HL-60 (cell line): ENCODE measurements at regions not wholly inside any gene's neighbourhood (a gene's known extent, or its start where the extent isn't known, plus 50 kb on each side); places are given as distances from the start of the nearest gene placed in this dataset.

Experiments
- CTCF ChIP-seq: IDR thresholded peaks from one replicate; pipeline ENCODE4 v1.5.1; 2011; ENCODE audit warnings: low read length, control low read depth, inconsistent platforms; ENCODE audit not compliant: insufficient read depth
- POLR2AphosphoS5 ChIP-seq: IDR thresholded peaks from 2 replicates; pipeline ENCODE4 v1.6.1; 2012; ENCODE audit warnings: low read depth
- SPI1 ChIP-seq: IDR thresholded peaks from 2 replicates; pipeline ENCODE4 v1.6.1; 2012; ENCODE audit warnings: low read depth, mild to moderate bottlenecking, borderline replicate concordance
- TF ChIP-seq, protein P1 (sequence below): IDR thresholded peaks from 2 replicates; pipeline ENCODE4 v1.6.1; 2012; ENCODE audit warnings: low read depth; ENCODE audit not compliant: insufficient replicate concordance

- TF ChIP-seq CTCF (no peak), POLR2AphosphoS5 (no peak), SPI1 (no peak)
- TF ChIP-seq, protein P1, sequence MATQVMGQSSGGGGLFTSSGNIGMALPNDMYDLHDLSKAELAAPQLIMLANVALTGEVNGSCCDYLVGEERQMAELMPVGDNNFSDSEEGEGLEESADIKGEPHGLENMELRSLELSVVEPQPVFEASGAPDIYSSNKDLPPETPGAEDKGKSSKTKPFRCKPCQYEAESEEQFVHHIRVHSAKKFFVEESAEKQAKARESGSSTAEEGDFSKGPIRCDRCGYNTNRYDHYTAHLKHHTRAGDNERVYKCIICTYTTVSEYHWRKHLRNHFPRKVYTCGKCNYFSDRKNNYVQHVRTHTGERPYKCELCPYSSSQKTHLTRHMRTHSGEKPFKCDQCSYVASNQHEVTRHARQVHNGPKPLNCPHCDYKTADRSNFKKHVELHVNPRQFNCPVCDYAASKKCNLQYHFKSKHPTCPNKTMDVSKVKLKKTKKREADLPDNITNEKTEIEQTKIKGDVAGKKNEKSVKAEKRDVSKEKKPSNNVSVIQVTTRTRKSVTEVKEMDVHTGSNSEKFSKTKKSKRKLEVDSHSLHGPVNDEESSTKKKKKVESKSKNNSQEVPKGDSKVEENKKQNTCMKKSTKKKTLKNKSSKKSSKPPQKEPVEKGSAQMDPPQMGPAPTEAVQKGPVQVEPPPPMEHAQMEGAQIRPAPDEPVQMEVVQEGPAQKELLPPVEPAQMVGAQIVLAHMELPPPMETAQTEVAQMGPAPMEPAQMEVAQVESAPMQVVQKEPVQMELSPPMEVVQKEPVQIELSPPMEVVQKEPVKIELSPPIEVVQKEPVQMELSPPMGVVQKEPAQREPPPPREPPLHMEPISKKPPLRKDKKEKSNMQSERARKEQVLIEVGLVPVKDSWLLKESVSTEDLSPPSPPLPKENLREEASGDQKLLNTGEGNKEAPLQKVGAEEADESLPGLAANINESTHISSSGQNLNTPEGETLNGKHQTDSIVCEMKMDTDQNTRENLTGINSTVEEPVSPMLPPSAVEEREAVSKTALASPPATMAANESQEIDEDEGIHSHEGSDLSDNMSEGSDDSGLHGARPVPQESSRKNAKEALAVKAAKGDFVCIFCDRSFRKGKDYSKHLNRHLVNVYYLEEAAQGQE: no peak
Measured at GRCh38 chr13:107421028-107421427, 794.3 kb downstream of the LIG4 start.
